GM21717 (cell line): ENCODE measurements at regions not wholly inside any gene's neighbourhood (a gene's known extent, or its start where the extent isn't known, plus 50 kb on each side); places are given as distances from the start of the nearest gene placed in this dataset.

Experiments
- ATAC-seq: cut with Tn5 transposase; IDR thresholded peaks from one replicate; pipeline ENCODE4 v1.9.1; 2021; ENCODE audit warnings: mild to moderate bottlenecking, moderate library complexity; ENCODE audit not compliant: unreplicated experiment

GRCh38 chr17:15893658-15894024, 51.3 kb upstream of the ADORA2B start:
- ATAC-seq = no peak

GRCh38 chr17:15894258-15894657, 50.7 kb upstream of the ADORA2B start:
- ATAC-seq = no peak

GRCh38 chr17:15894913-15895658, 49.8 kb upstream of the ADORA2B start:
- ATAC-seq = no peak
